ENCODE measurements at regions not wholly inside any gene's neighbourhood (a gene's known extent, or its start where the extent isn't known, plus 50 kb on each side); places are given as distances from the start of the nearest gene placed in this dataset.

- TF ChIP-seq REST (IDR thresholded peaks at IDR 0.05) (no peak), CTCF (IDR thresholded peaks at IDR 0.05; ENCODE audit: low read depth, low read length, missing input control) (no peak), TAF1 (conservative IDR thresholded peaks at IDR 0.05) (no peak), GABPA (IDR thresholded peaks at IDR 0.05 in 1 of 2, conservative IDR thresholded peaks at IDR 0.05 in 1 of 2) (no peak), SP1 (IDR thresholded peaks at IDR 0.05) (no peak), ATF3 (IDR thresholded peaks at IDR 0.05) (no peak), JUND (IDR thresholded peaks at IDR 0.05) (no peak), MAX (IDR thresholded peaks at IDR 0.05) (no peak), ZBTB33 (IDR thresholded peaks at IDR 0.05) (no peak), RXRA (IDR thresholded peaks at IDR 0.05) (no peak), HNF4A (conservative IDR thresholded peaks at IDR 0.05) (no peak), YY1 (IDR thresholded peaks at IDR 0.05) (no peak), FOXA1 (IDR thresholded peaks at IDR 0.05) (no peak)
Observed at GRCh38 chr6:121504227-121504626, 68.8 kb downstream of the GJA1 start.

Data from liver (tissue), 3 donors.